Frontal cortex (tissue), 3 donors: ENCODE measurements at regions not wholly inside any gene's neighbourhood (a gene's known extent, or its start where the extent isn't known, plus 50 kb on each side); places are given as distances from the start of the nearest gene placed in this dataset.
A peak's percentile ranks its signal among the peaks of the same experiment; 100 is the strongest.

Experiments used
- DNase-seq, 2 donors: peaks; one replicate each; pipeline ENCODE4 v3.0.0; 2012; ENCODE audit warnings: low spot score in 2 of 2
- FAIRE-seq: peaks from 2 replicates; lab custom pipeline; 2012; peaks lifted over from hg19 to GRCh38; lab: Jason Lieb, UNC
- donor health status: control.
- donor health status: control.
- donor health status: control.

GRCh38 chr3:182464513-182465145, 328.7 kb upstream of the ATP11B start:
- FAIRE-seq (no peak), DNase-seq (no peak)

GRCh38 chr3:182465301-182466185, 327.8 kb upstream of the ATP11B start:
- FAIRE-seq = no peak
- DNase-seq = no peak

DNA sequence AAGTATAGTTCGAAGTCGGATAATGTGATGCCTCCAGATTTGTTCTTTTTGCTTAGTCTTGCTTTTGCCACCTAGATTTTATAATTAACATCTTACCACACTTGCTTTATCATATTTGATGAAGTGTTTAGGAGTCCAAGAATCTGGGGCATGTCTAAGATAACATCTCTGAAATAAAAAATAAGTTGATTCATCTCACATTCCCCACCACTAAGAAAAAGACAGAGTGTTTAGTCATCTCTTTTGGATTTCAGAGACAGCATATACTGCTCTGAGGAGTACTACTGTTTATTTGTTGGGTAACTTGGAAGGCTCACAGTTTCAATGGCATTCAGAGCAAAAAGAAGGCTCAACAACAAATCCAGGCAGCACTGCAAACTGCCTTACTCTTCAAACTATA, 324.2 kb upstream of the ATP11B start:
- DNase-seq (no peak), FAIRE-seq (no peak)

- FAIRE-seq = no peak
- no peak for DNase-seq
These were observed 323.1 kb upstream of the ATP11B start for GRCh38 chr3:182470187-182470586.

- FAIRE-seq (no peak), DNase-seq (no peak)
These were observed 320.1 kb upstream of the ATP11B start for GRCh38 chr3:182473191-182473710.

DNA sequence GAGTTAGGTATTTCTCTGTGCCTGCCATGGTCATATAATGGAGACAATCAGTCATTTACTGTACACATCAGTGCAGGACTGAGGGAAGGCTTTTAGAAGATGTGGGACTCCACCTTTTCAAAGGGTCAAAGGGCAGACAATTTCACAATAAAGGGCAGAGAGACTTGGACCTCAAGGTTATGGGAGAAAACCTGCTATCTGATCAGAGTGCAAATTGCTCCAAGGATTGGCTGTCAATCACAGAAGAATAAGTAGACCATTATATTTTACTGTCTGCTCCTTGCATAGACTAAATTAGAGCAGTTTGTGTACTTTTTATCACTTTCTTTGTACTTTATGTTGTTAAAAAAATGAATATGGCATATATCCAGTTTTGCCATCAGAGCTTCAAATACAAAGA, 314.9 kb upstream of the ATP11B start:
- no peak for FAIRE-seq
- no peak for DNase-seq

DNA sequence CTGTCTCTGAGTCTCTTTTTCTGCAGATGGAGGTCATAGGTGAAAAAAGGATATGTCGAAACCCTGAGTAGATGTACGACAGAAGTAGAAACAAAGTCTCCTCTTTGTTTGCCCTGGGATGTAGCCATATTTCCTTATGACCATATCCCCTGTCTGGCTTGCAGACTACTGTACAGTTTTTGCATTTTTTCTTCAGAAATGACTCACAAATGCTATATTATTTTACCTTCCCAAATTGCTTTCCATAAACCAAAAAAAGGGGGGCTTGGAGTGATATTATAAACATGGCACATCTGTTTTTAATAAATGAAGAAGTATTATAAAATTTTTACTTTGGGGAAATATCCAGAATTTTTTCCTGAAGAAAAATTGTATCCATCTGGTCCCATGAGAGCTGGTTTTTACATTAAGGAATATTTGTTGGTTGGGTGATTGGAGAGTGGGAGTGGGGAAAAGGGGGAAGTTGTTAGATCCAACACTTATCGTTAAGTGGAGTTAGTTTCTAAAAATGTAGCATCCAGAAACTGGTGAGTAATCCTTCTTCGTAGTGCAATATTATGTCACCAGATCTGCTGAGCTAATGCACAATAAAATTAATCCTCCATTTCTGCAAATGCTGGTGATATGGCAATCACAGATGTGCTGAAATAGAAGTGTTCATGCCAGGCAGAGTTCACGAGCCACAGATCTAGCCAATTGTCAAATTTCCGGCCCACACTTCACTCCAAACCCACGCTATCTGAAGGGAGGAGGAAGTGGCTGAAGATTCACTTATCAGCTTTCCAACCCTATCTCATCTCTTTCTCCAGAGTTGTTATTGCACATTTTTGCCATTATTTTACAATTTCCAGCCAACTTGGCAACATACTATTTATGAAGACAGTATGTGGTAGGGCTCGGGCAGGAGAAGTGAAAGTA, 313.6 kb upstream of the ATP11B start:
- no peak for FAIRE-seq
- no peak for DNase-seq

- no peak for FAIRE-seq
These were observed 310.6 kb upstream of the ATP11B start for GRCh38 chr3:182482705-182483104.

DNA sequence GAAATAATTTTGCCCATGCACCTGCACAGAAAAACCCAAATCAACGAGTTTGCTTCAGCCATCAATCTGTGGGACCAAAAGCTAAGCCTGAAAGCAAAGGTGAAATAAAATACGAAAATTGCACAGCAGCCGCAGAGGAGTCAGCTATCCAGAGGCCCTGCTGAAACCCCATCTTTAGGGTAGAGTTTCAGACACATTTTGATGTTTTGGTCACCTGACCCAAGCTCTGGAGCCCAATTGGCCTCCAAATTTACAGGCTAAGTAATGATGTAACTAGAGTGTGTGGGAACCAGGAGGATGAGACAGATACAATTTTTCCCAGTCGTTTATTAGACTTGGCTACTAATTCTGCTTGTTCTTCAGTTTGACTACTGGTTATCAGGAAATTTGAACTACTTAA, 308.6 kb upstream of the ATP11B start:
- FAIRE-seq = no peak
- DNase-seq = no peak

More at GRCh38 chr3:182482705-182483104, 310.6 kb upstream of the ATP11B start:
- DNase-seq = no peak

- FAIRE-seq (no peak), DNase-seq (no peak)
These were observed 308.0 kb upstream of the ATP11B start for GRCh38 chr3:182485301-182485700.

DNA sequence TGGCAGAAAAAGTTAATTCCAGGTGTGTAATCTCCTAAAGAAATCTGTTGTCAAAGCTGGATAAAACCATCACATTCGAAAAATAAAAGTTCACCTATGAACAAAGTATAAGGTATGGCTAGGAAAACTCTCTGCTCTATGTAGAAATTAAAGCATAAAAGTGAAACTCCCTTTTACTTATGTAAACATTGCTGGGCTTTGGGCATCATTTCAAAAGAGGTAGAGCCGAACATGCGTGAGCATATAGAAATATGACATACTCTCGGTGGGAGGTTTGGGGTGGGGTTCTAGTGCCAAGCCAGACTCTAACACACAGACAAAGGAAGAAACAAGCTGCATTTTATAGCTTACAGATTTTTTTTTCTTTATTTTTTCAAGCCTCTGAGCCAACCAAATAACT, 306.8 kb upstream of the ATP11B start:
- FAIRE-seq (no peak), DNase-seq (no peak)

- DNase-seq (no peak), FAIRE-seq (no peak)
These were observed 306.2 kb upstream of the ATP11B start for GRCh38 chr3:182487143-182487542.

DNA sequence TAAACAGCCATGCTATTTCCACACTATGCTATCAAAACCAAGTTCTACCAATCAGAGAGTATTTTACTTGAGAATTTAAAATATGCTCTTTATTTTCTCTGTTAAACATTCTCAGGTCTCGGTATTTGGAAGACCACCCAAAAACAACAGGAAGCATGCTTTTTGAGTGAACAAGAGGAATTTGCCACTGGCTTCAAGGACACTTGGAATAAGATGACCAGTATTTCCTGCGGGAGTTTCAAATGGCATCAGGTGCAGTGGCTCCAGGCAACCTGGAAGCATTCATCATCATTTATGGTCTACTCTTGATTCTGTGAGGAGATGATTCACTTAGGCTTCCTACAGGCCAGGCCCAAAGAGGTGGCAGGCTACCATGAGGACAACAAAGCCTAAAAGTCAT, 305.7 kb upstream of the ATP11B start:
- FAIRE-seq (no peak), DNase-seq (no peak)

- DNase-seq (peak; percentile 19 to 23), FAIRE-seq (peak; percentile 94)
These were observed 302.5 kb upstream of the ATP11B start for GRCh38 chr3:182490596-182491491.

GRCh38 chr3:182491577-182491976, 301.7 kb upstream of the ATP11B start:
- no peak for DNase-seq
- FAIRE-seq = no peak

DNA sequence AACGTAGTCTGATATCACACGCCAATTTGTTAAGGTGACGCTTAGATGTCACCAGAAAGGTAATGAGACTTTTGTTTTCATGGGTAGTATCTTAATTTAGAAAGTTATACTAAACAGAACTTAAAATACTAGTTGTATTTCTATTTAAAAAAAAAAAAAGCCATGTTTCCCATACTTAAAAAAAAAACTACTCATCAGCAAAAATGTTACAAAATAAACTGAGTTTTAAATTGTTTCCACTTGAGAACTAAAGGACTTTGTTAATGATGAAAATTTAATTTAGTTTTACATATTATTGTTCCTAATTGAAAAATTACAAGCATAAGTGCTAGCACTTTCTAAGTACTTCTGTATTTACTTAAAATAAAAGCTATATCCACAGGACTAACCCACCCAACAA, 300.8 kb upstream of the ATP11B start:
- DNase-seq = no peak
- FAIRE-seq = peak; percentile 43

DNA sequence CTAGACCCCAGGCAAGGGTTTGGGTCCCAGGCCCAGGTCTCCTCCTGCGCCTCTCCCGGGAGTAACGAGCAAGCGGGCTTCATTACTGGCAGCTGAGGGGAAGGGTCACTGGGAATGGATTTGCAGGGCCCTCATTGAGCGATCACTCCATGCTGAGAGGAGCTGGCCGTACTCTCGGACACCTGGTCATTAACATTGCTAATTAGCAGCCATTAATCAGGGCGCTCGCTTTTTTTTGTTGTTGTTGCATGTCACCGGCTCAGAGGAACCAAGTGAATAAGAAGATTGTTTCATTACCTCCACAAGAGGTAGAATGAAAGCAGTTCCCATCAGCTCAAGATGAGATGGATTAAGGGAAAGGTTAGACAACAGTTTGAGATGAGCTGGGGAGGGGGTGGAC, 293.0 kb upstream of the ATP11B start:
- no peak for FAIRE-seq
- DNase-seq = no peak

- no peak for FAIRE-seq
- DNase-seq = no peak
These were observed 291.4 kb upstream of the ATP11B start for GRCh38 chr3:182501856-182502255.

- FAIRE-seq (no peak), DNase-seq (no peak)
These were observed 289.9 kb upstream of the ATP11B start for GRCh38 chr3:182503401-182503800.
